H1 (cell line): ENCODE measurements at regions not wholly inside any gene's neighbourhood (a gene's known extent, or its start where the extent isn't known, plus 50 kb on each side); places are given as distances from the start of the nearest gene placed in this dataset.

ENCODE experiments used
- CTCF ChIA-PET: fragments of 300-600 bp; sonication (Branson Sonifier 250); formaldehyde crosslinking; loops from one replicate; lab custom pipeline; 2021; ENCODE audit not compliant: partially characterized antibody; lab: Charles Lee
- POLR2A ChIA-PET: fragments of 300-600 bp; sonication (Branson Sonifier 250); formaldehyde crosslinking; loops from one replicate; lab custom pipeline; 2021; ENCODE audit warnings: inconsistent platforms; ENCODE audit not compliant: partially characterized antibody; lab: Charles Lee
- DNase-seq, 2 experiments: peaks; one replicate each; pipeline versions ENCODE4 v3.0.0 to v3.0.0-alpha.2; 2010 to 2022; ENCODE audit warnings: low spot score in 2 of 2, low read depth in 1 of 2, mixed read lengths in 1 of 2
- FAIRE-seq: peaks from 2 replicates; lab custom pipeline; 2011; peaks lifted over from hg19 to GRCh38; lab: Jason Lieb, UNC
- H2AFZ ChIP-seq: 2 replicates; pipeline ENCODE4 v1.8.1; 2012; ENCODE audit warnings: low read length, inconsistent platforms
- H2AK5ac ChIP-seq: 2 replicates; pipeline ENCODE4 v1.6.1; 2013; ENCODE audit warnings: low read depth, low read length
- H2BK120ac ChIP-seq: replicated peaks from 2 replicates; pipeline ENCODE3; 2013; ENCODE audit warnings: low read depth, low read length, inconsistent platforms
- H2BK12ac ChIP-seq: 2 replicates; pipeline ENCODE4 v1.6.1; 2013; ENCODE audit warnings: low read depth, low read length
- H2BK15ac ChIP-seq: 2 replicates; pipeline ENCODE4 v1.6.1; 2013; ENCODE audit warnings: low read length
- H2BK20ac ChIP-seq: 2 replicates; pipeline ENCODE4 v1.6.1; 2013; ENCODE audit warnings: low read length
- H2BK5ac ChIP-seq: 2 replicates; pipeline ENCODE4 v1.6.1; 2013; ENCODE audit warnings: low read depth, low read length
- H3K14ac ChIP-seq: 2 replicates; pipeline ENCODE4 v1.6.1; 2013; ENCODE audit warnings: inconsistent platforms; ENCODE audit not compliant: insufficient read length
- H3K18ac ChIP-seq: 2 replicates; pipeline ENCODE4 v1.6.1; 2013; ENCODE audit warnings: low read length; ENCODE audit errors: extremely low read depth
- H3K23ac ChIP-seq: 2 replicates; pipeline ENCODE4 v1.6.1; 2013; ENCODE audit warnings: inconsistent platforms; ENCODE audit not compliant: insufficient read length
- H3K23me2 ChIP-seq: 2 replicates; pipeline ENCODE4 v1.6.1; 2013; ENCODE audit warnings: low read depth, low read length
- H3K27ac ChIP-seq: 2 replicates; pipeline ENCODE4 v1.6.1; 2011; ENCODE audit warnings: low read depth, low read length, inconsistent platforms
- H3K27me3 ChIP-seq, 4 experiments: replicated peaks in 1 of 4; 1 replicate in 1 of 4; 2 replicates in 3 of 4; pipeline versions ENCODE4 v1.6.1 to v1.8.1; 2011 to 2013; ENCODE audit warnings: low read length in 3 of 4, mild to moderate bottlenecking in 3 of 4, inconsistent platforms in 2 of 4, mixed read lengths in 2 of 4, moderate library complexity in 1 of 4; ENCODE audit not compliant: control insufficient read depth in 3 of 4, insufficient read depth in 3 of 4; ENCODE audit errors: extremely low read depth in 1 of 4
- H3K36me3 ChIP-seq, 4 experiments: 2 replicates each; pipeline versions ENCODE4 v1.6.1 to v1.8.1; 2011 to 2013; ENCODE audit warnings: mild to moderate bottlenecking in 4 of 4, low read length in 3 of 4, moderate library complexity in 2 of 4, control low read depth in 1 of 4, inconsistent platforms in 1 of 4; ENCODE audit not compliant: insufficient read depth in 4 of 4, control insufficient read depth in 2 of 4
- H3K4ac ChIP-seq: replicated peaks from 2 replicates; pipeline ENCODE3; 2013; ENCODE audit warnings: low read length, low read depth, mixed read lengths, inconsistent platforms; ENCODE audit not compliant: insufficient read length
- H3K4me1 ChIP-seq, 4 experiments: replicated peaks in 1 of 4; 1 replicate in 1 of 4; 2 replicates in 3 of 4; pipeline versions ENCODE4 v1.6.1 to v1.8.1; 2011 to 2013; ENCODE audit warnings: low read length in 3 of 4, inconsistent platforms in 2 of 4, mixed read lengths in 1 of 4; ENCODE audit not compliant: insufficient read depth in 4 of 4, control insufficient read depth in 3 of 4
- H3K4me2 ChIP-seq, 2 experiments: 2 replicates each; pipeline versions ENCODE4 v1.6.1 to v1.8.1; 2011 to 2013; ENCODE audit warnings: low read depth in 2 of 2, low read length in 2 of 2, control low read depth in 1 of 2, inconsistent platforms in 1 of 2, mild to moderate bottlenecking in 1 of 2; ENCODE audit not compliant: insufficient read depth in 1 of 2
- H3K4me3 ChIP-seq, 4 experiments: fragments of 200-600, 300-600 bp in 1 of 4; sonication (generic), shearing (Covaris generic), sonication (Bioruptor Twin) in 1 of 4; 2 replicates each; pipeline versions ENCODE4 v1.5.1 to v1.8.1; 2011 to 2016; ENCODE audit warnings: low read length in 4 of 4, low read depth in 3 of 4, control low read depth in 2 of 4, inconsistent platforms in 2 of 4, mild to moderate bottlenecking in 2 of 4, mixed read lengths in 1 of 4, moderate library complexity in 1 of 4; ENCODE audit not compliant: insufficient read depth in 2 of 4; ENCODE audit errors: extremely low read depth in 1 of 4
- H3K56ac ChIP-seq: replicated peaks from 2 replicates; pipeline ENCODE3; 2013; ENCODE audit warnings: low read depth, mild to moderate bottlenecking, mixed read lengths, low read length, inconsistent platforms; ENCODE audit not compliant: insufficient read length
- H3K79me1 ChIP-seq: 2 replicates; pipeline ENCODE4 v1.6.1; 2013; ENCODE audit warnings: low read depth, low read length, control low read depth
- H3K79me2 ChIP-seq, 2 experiments: 2 replicates each; pipeline versions ENCODE4 v1.6.1 to v1.8.1; 2012 to 2013; ENCODE audit warnings: low read length in 2 of 2, mild to moderate bottlenecking in 2 of 2, inconsistent platforms in 1 of 2; ENCODE audit not compliant: insufficient read depth in 2 of 2, control insufficient read depth in 1 of 2
- H3K9ac ChIP-seq, 4 experiments: replicated peaks in 1 of 4; 1 replicate in 1 of 4; 2 replicates in 3 of 4; pipeline versions ENCODE4 v1.6.1 to v1.8.1; 2011 to 2013; ENCODE audit warnings: low read depth in 3 of 4, low read length in 3 of 4, control low read depth in 2 of 4, mild to moderate bottlenecking in 2 of 4, moderate library complexity in 2 of 4, inconsistent platforms in 1 of 4; ENCODE audit errors: extremely low read depth in 1 of 4
- H3K9me3 ChIP-seq, 2 experiments: 2 replicates each; pipeline versions ENCODE4 v1.6.1 to v1.8.1; 2012 to 2013; ENCODE audit warnings: mild to moderate bottlenecking in 2 of 2, moderate library complexity in 2 of 2, control low read depth in 1 of 2, inconsistent platforms in 1 of 2, low read depth in 1 of 2, low read length in 1 of 2, mixed read lengths in 1 of 2; ENCODE audit not compliant: insufficient read depth in 2 of 2
- H4K20me1 ChIP-seq, 2 experiments: replicated peaks in 1 of 2; 2 replicates each; pipeline versions ENCODE3 to v1.8.1; 2011 to 2013; ENCODE audit warnings: inconsistent platforms in 2 of 2, low read length in 2 of 2, mild to moderate bottlenecking in 1 of 2; ENCODE audit not compliant: insufficient read depth in 2 of 2, control insufficient read depth in 1 of 2
- H4K5ac ChIP-seq: 2 replicates; pipeline ENCODE4 v1.6.1; 2013; ENCODE audit warnings: low read length, low read depth, mixed read lengths, inconsistent platforms; ENCODE audit not compliant: insufficient read length
- H4K8ac ChIP-seq: 2 replicates; pipeline ENCODE4 v1.8.0; 2013; ENCODE audit warnings: mild to moderate bottlenecking, moderate library complexity, low read length, inconsistent platforms; ENCODE audit not compliant: insufficient read depth; ENCODE audit errors: extremely low read depth
- H4K91ac ChIP-seq: replicated peaks from 2 replicates; pipeline ENCODE3; 2013; ENCODE audit warnings: low read length, mixed read lengths, inconsistent platforms; ENCODE audit not compliant: insufficient read length
- E2F6 ChIP-seq: IDR thresholded peaks from 2 replicates; pipeline ENCODE4 v1.6.1; 2012; ENCODE audit warnings: inconsistent platforms
- EGR1 ChIP-seq: IDR thresholded peaks from 2 replicates; pipeline ENCODE4 v1.6.1; 2011; ENCODE audit warnings: low read depth, low read length, borderline replicate concordance
- EZH2 ChIP-seq: fragments of 200-600 bp; sonication (generic); IDR thresholded peaks from 2 replicates; pipeline ENCODE4 v1.7.1; 2012; ENCODE audit warnings: low read depth, mild to moderate bottlenecking, moderate library complexity, low read length, inconsistent platforms; ENCODE audit not compliant: severe bottlenecking
- GABPA ChIP-seq: IDR thresholded peaks from 2 replicates; pipeline ENCODE4 v1.6.1; 2011; ENCODE audit warnings: mild to moderate bottlenecking, low read length, moderate library complexity, borderline replicate concordance; ENCODE audit not compliant: insufficient read depth
- KDM1A ChIP-seq: fragments of 200-600, 300-600 bp; sonication (generic); IDR thresholded peaks from 2 replicates; pipeline ENCODE4 v1.7.1; 2016; ENCODE audit warnings: mild to moderate bottlenecking, low read length, borderline replicate concordance
- KDM4A ChIP-seq: IDR thresholded peaks from one replicate; pipeline ENCODE4 v1.7.1; 2012; ENCODE audit warnings: low read depth, mild to moderate bottlenecking, moderate library complexity, low read length, inconsistent platforms; ENCODE audit not compliant: severe bottlenecking
- KDM5A ChIP-seq: fragments of 200-600 bp; IDR thresholded peaks from 2 replicates; pipeline ENCODE4 v1.7.1; 2012; ENCODE audit warnings: mild to moderate bottlenecking, low read length, inconsistent platforms, mixed read lengths
- NRF1 ChIP-seq: IDR thresholded peaks from 2 replicates; pipeline ENCODE4 v1.6.1; 2011; ENCODE audit warnings: mild to moderate bottlenecking, low read depth, low read length, improper control_type of control experiment
- RNF2 ChIP-seq: fragments of 200-900, 300-1000 bp; sonication (generic); IDR thresholded peaks from 2 replicates; pipeline ENCODE4 v1.7.1; 2016; ENCODE audit warnings: borderline replicate concordance, low read depth, mild to moderate bottlenecking, antibody characterized with exemption, low read length; ENCODE audit not compliant: poor library complexity, severe bottlenecking; ENCODE audit errors: missing control alignments
- SAP30 ChIP-seq: fragments of 300-600 bp; sonication (generic); IDR thresholded peaks from 2 replicates; pipeline ENCODE4 v1.7.1; 2012; ENCODE audit warnings: low read length, moderate library complexity, mild to moderate bottlenecking, inconsistent platforms; ENCODE audit not compliant: insufficient read depth, insufficient replicate concordance
- SIRT6 ChIP-seq: IDR thresholded peaks from one replicate; pipeline ENCODE4 v1.7.1; 2012; ENCODE audit warnings: low read length, inconsistent platforms
- ZNF274 ChIP-seq: IDR thresholded peaks from 2 replicates; pipeline ENCODE4 v1.7.0; 2012; ENCODE audit warnings: low read length, borderline replicate concordance; ENCODE audit errors: extremely low read depth
- WGBS, 2 experiments: shearing (Covaris generic) in 1 of 2; methylation state at CpG; one replicate each; pipeline versions ENCODE4 v1.1.6 to v1.1.7; 2013 to 2015; ENCODE audit warnings: low lambda C conversion rate in 2 of 2, mixed read lengths in 2 of 2, inconsistent platforms in 1 of 2, low coverage in 1 of 2, missing lambda C conversion rate in 1 of 2; ENCODE audit not compliant: insufficient replicate concordance in 2 of 2, insufficient coverage in 1 of 2, insufficient read length in 1 of 2; ENCODE audit errors: extremely low coverage in 1 of 2, missing lambda C conversion rate in 1 of 2; 5-methylcytosine and 5-hydroxymethylcytosine counted together

- Histone ChIP-seq H3K4ac (no peak overlapping the region), H3K27ac (no peak overlapping the region), H3K4me2 (no peak overlapping the region; a peak in 1 of 4 replicates), H2BK15ac (no peak overlapping the region), H3K23ac (no peak overlapping the region), H4K91ac (no peak overlapping the region), H2AK5ac (no peak overlapping the region), H2BK5ac (no peak overlapping the region), H3K79me1 (no peaks in the 10 kb centered on the region), H3K18ac (no peak overlapping the region), H3K14ac (no peak overlapping the region), H2AFZ (no peak overlapping the region), H2BK120ac (no peak overlapping the region), H3K9me3 (no peaks in the 10 kb centered on the region), H3K23me2 (no peaks in the 10 kb centered on the region), H3K27me3 (no peaks in the 10 kb centered on the region), H4K5ac (no peak overlapping the region), H3K4me3 (no peak overlapping the region), H2BK20ac (no peak overlapping the region), H3K9ac (no peak overlapping the region), H3K4me1 (peaks cover 0 to 7% (median 2%) of the 10 kb centered on the region in 4 experiments; a peak in 3 of 7 replicates), H2BK12ac (no peak overlapping the region), H4K20me1 (no peaks in the 10 kb centered on the region), H3K36me3 (no peaks in the 10 kb centered on the region), H4K8ac (no peak overlapping the region), H3K56ac (no peak overlapping the region), H3K79me2 (no peaks in the 10 kb centered on the region)
- WGBS, 2 experiments, result 84% methylated on average over 7 of the region's 7 CpGs; no CpG with 5 or more reads in 1 of the 2 experiments
- no peak for DNase-seq
- ChIA-PET POLR2A (no interaction called here), CTCF (interaction anchor here (0.9 kb wide), 1 partner anchor 31 kb away, joined by 4 read pairs; no protein-coding TSS in a partner anchor)
- no peak for FAIRE-seq
- no peak for TF ChIP-seq RNF2
- TF ChIP-seq EGR1, result no peak
- no peak for TF ChIP-seq NRF1
- no peak for TF ChIP-seq KDM5A
- TF ChIP-seq KDM4A, result no peak
- no peak for TF ChIP-seq SIRT6
- TF ChIP-seq ZNF274, result no peak
- TF ChIP-seq E2F6, result no peak
- no peak for TF ChIP-seq EZH2
- TF ChIP-seq SAP30, result no peak
- no peak; the same call in 1 of the 2 replicates for TF ChIP-seq KDM1A
- no peak for TF ChIP-seq GABPA
Measured at GRCh38 chr18:75827751-75828287, 400.3 kb upstream of the SMIM21 start.
